ENCODE measurements at regions not wholly inside any gene's neighbourhood (a gene's known extent, or its start where the extent isn't known, plus 50 kb on each side); places are given as distances from the start of the nearest gene placed in this dataset.

DNA sequence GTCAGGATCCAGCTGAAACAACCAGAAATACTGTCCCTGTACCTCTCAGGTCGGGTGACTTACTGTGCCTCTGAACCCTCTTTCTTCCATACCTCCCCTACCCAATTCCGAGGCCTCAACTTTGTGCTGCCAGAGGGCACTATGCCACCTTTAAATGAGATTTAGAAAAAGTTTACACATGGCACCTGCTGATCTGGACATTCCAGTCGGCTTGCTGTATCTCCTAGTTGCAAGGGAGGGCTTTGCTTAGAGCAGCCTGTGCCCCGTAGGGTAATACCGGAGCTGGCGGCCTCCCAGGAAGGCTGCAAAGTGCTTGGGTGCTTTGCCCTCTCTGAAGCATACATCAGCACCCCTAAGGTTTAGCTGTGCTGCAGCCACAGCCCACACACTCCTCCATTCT, 306.0 kb upstream of the RBFOX1 start:
- no peak for DNase-seq
- H3K4me1 ChIP-seq, result no peaks in the 10 kb centered on the region
- no peaks in the 10 kb centered on the region for H3K27me3 ChIP-seq
- intact Hi-C loops (cut with DNase I), result no loop called here
- H3K4me3 ChIP-seq, result no peak overlapping the region
- H3K27ac ChIP-seq, result no peak overlapping the region
- no peaks in the 10 kb centered on the region for H3K36me3 ChIP-seq (replicated peaks in 1 of 2; ENCODE audit: insufficient read depth in 1 of 2, low read depth in 2 of 2)
- no peaks in the 10 kb centered on the region for H3K9me3 ChIP-seq
- 57 to 68% methylated on average over 6 of the region's 6 CpGs for WGBS, 2 donors
- TF ChIP-seq, protein P1, sequence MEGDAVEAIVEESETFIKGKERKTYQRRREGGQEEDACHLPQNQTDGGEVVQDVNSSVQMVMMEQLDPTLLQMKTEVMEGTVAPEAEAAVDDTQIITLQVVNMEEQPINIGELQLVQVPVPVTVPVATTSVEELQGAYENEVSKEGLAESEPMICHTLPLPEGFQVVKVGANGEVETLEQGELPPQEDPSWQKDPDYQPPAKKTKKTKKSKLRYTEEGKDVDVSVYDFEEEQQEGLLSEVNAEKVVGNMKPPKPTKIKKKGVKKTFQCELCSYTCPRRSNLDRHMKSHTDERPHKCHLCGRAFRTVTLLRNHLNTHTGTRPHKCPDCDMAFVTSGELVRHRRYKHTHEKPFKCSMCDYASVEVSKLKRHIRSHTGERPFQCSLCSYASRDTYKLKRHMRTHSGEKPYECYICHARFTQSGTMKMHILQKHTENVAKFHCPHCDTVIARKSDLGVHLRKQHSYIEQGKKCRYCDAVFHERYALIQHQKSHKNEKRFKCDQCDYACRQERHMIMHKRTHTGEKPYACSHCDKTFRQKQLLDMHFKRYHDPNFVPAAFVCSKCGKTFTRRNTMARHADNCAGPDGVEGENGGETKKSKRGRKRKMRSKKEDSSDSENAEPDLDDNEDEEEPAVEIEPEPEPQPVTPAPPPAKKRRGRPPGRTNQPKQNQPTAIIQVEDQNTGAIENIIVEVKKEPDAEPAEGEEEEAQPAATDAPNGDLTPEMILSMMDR (IDR thresholded peaks at IDR 0.05), result no peak
- no peak for TF ChIP-seq POLR2A (IDR thresholded peaks at IDR 0.05)
- ATAC-seq, result no peak

DNA sequence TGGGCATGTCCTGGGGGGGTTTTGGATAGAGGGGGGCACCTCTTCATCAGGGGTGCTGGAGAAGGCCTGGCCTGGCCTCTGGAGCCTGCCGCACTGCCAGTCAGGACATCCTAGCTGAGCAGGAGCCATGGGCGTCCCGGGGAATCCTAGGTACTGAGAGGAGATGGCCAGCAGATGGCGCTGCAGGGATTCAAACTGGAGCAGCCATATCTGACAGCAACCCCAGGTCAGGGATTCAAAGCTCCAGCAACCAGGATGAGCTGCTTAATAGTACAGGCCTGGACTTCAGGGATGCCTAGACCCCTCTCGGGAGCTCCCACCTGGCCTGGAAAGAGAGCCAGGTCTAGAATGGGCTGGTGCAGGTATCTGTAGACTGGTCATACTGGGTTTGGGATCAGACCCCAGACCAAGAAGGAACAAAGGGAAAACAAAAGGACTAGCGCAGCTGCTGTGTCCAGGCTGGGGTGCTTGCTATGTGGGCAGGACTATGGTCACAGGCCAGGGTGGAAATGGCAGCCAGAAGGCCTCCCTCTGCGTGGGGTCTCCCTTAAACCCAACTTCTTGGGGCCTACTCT, 306.9 kb upstream of the RBFOX1 start:
- TF ChIP-seq POLR2A (IDR thresholded peaks at IDR 0.05), result no peak
- TF ChIP-seq, protein P1 (IDR thresholded peaks at IDR 0.05), result peak; percentile 27 to 47 (median 34)
- DNase-seq (peak; percentile 55 to 70 (median 64)), ATAC-seq (no peak)
- no peaks in the 10 kb centered on the region for H3K27me3 ChIP-seq
- no peak overlapping the region for H3K27ac ChIP-seq
- 27 to 33% methylated on average over 4 to 7 of the region's 7 CpGs for WGBS, 2 donors
- intact Hi-C loops (cut with DNase I), result no loop called here
- no peaks in the 10 kb centered on the region for H3K9me3 ChIP-seq
- no peaks in the 10 kb centered on the region for H3K4me1 ChIP-seq
- no peaks in the 10 kb centered on the region for H3K36me3 ChIP-seq (replicated peaks in 1 of 2; ENCODE audit: insufficient read depth in 1 of 2, low read depth in 2 of 2)
- H3K4me3 ChIP-seq, result no peak overlapping the region

DNA sequence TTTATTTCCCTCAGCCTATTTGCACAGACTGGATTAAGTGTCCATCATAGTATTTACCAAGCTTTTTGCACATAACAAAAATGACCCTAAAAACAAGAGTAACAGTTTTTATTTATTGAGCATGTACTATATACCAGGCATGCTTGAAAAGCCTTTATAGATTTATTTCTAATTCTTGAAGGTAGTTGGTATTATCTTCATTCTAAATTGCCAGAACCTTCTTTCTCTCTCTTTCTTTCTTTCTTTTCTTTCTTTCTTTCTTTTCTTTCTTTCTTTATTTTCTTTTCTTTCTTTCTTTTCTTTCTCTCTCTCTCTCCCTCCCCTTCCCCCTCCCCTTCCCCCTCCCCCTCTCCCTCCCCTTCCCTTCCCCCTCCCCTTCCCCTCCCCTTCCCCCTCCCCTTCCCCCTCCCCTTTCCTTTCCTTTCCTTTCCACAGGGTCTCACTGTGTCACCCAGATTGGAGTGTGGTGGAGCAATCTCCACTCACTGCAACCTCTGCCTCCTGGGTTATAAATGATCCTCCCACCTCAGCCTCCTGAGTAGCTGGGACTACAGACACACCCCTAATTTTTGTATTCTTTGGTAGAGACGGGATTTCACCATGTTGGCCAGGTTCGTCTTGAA, 310.9 kb upstream of the RBFOX1 start:
- WGBS, 2 donors, result 62 to 64% methylated on average over 2 of the region's 2 CpGs
- intact Hi-C loops (cut with DNase I), result no loop called here
- H3K4me1 ChIP-seq, result no peaks in the 10 kb centered on the region
- DNase-seq, result no peak
- H3K36me3 ChIP-seq (replicated peaks in 1 of 2; ENCODE audit: insufficient read depth in 1 of 2, low read depth in 2 of 2), result no peaks in the 10 kb centered on the region
- ATAC-seq, result no peak
- H3K27ac ChIP-seq, result no peak overlapping the region
- H3K4me3 ChIP-seq, result no peak overlapping the region
- no peaks in the 10 kb centered on the region for H3K27me3 ChIP-seq
- no peaks in the 10 kb centered on the region for H3K9me3 ChIP-seq
- TF ChIP-seq, protein P1 (IDR thresholded peaks at IDR 0.05), result no peak
- no peak for TF ChIP-seq POLR2A (IDR thresholded peaks at IDR 0.05)

DNA sequence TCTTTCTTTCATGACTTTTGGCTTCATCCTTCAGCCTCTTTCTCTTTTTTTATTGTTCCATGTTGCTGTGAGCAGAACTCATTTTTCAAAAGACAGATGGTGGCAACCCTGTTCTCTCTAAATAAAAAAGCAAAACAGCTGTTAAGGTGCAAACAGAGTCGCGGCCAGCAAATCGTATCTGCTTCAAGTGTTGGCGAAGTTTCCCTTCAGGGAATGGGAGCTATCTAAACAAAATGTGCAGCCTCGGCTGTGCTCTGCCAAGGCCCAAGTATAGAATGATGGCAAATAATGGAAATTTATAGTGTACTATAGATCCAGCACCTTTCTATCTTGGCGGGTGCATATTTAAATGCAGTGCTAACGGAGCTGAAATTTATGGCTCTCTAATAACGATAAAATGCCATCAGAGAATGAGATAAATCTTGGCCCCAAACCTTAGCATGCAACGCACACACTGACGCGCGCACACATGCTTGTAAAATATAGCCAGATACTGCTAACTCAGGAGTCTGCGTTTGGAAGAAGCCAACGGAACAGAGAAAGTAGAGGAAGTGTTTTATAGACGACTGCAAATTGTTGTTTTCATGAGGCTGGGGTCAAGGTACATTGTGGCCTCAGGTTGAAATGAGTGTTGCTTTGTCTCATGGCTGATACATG, 315.5 kb upstream of the RBFOX1 start:
- H3K4me1 ChIP-seq, result no peaks in the 10 kb centered on the region
- WGBS, 2 donors, result 69 to 80% methylated on average over 15 of the region's 15 CpGs
- TF ChIP-seq, protein P1 (IDR thresholded peaks at IDR 0.05), result no peak
- TF ChIP-seq POLR2A (IDR thresholded peaks at IDR 0.05), result no peak
- H3K27ac ChIP-seq, result no peak overlapping the region
- no peaks in the 10 kb centered on the region for H3K9me3 ChIP-seq
- no peak overlapping the region for H3K4me3 ChIP-seq
- DNase-seq, result no peak
- H3K27me3 ChIP-seq, result no peaks in the 10 kb centered on the region
- intact Hi-C loops (cut with DNase I), result no loop called here
- no peak for ATAC-seq
- no peaks in the 10 kb centered on the region for H3K36me3 ChIP-seq (replicated peaks in 1 of 2; ENCODE audit: insufficient read depth in 1 of 2, low read depth in 2 of 2)
